Gastroesophageal sphincter (tissue), 3 donors: ENCODE measurements at regions not wholly inside any gene's neighbourhood (a gene's known extent, or its start where the extent isn't known, plus 50 kb on each side); places are given as distances from the start of the nearest gene placed in this dataset.

Experiments used
- EP300 ChIP-seq: sonication (generic); formaldehyde crosslinking; IDR thresholded peaks from one replicate; pipeline ENCODE4 v1.6.1; 2017; ENCODE audit warnings: antibody characterized with exemption, mild to moderate bottlenecking
- POLR2A ChIP-seq, 2 donors: fragments of 450-650 bp; IDR thresholded peaks; one replicate each; pipeline ENCODE4 v1.6.1; 2017; ENCODE audit warnings: antibody characterized with exemption in 2 of 2, mild to moderate bottlenecking in 2 of 2, moderate library complexity in 1 of 2
- POLR2AphosphoS5 ChIP-seq: sonication (generic); formaldehyde crosslinking; IDR thresholded peaks from one replicate; pipeline ENCODE4 v1.6.1; 2017; ENCODE audit warnings: antibody characterized with exemption
- TF ChIP-seq, protein P1 (sequence below), 4 experiments: fragments of 200-600 bp in 2 of 4; fragments of 450-650 bp in 2 of 4; sonication (generic) in 1 of 4; IDR thresholded peaks; one replicate each; pipeline ENCODE4 v1.5.1; 2017 to 2019; ENCODE audit warnings: antibody characterized with exemption in 4 of 4, mild to moderate bottlenecking in 2 of 4, moderate library complexity in 2 of 4

DNA sequence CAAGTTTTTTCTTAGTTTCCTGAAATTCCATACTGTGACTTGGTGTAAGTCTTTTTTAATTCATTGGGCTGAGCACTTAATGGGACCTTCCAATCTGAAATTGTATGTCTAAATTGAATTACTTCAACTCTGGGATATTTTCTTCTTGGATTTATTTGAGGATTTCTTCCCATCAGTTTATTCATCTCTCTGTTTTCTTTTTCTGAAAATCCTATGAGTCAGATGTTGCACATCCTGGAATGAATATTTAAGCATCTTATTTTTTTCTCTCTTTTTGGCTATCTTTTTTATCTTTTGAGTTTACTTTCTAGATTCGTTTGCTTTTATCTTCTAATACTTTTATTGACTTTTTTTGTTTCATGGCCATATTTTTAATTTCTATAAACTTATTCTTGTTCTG is 55.4 kb upstream of the ACYP2 start:
- TF ChIP-seq, protein P1, sequence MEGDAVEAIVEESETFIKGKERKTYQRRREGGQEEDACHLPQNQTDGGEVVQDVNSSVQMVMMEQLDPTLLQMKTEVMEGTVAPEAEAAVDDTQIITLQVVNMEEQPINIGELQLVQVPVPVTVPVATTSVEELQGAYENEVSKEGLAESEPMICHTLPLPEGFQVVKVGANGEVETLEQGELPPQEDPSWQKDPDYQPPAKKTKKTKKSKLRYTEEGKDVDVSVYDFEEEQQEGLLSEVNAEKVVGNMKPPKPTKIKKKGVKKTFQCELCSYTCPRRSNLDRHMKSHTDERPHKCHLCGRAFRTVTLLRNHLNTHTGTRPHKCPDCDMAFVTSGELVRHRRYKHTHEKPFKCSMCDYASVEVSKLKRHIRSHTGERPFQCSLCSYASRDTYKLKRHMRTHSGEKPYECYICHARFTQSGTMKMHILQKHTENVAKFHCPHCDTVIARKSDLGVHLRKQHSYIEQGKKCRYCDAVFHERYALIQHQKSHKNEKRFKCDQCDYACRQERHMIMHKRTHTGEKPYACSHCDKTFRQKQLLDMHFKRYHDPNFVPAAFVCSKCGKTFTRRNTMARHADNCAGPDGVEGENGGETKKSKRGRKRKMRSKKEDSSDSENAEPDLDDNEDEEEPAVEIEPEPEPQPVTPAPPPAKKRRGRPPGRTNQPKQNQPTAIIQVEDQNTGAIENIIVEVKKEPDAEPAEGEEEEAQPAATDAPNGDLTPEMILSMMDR (IDR thresholded peaks at IDR 0.05) = no peak
- TF ChIP-seq EP300 (no peak), POLR2A (IDR thresholded peaks at IDR 0.05) (no peak), POLR2AphosphoS5 (no peak)
